CD14-positive monocyte (primary cell): ENCODE measurements at regions not wholly inside any gene's neighbourhood (a gene's known extent, or its start where the extent isn't known, plus 50 kb on each side); places are given as distances from the start of the nearest gene placed in this dataset.
"Not testable (repeated sequence)": the region's sequence is repeated elsewhere in the genome, so short reads cannot be mapped to it uniquely, and the experiment has no call there.

Source experiments
- DNase-seq, 3 donors: peaks; one replicate each; pipeline ENCODE4 v3.0.0-alpha.2; 2011 to 2022
- H2AFZ ChIP-seq: 2 replicates; pipeline ENCODE4 v1.6.0; 2012; ENCODE audit warnings: mild to moderate bottlenecking, low read depth, low read length, inconsistent platforms; ENCODE audit not compliant: insufficient read depth, poor library complexity, severe bottlenecking
- H3K27ac ChIP-seq, 2 donors: 1 replicate in 1 of 2; 2 replicates in 1 of 2; pipeline ENCODE4 v1.5.1; 2012 to 2013; ENCODE audit warnings: low read length in 2 of 2, control low read depth in 1 of 2, inconsistent platforms in 1 of 2, low read depth in 1 of 2, mild to moderate bottlenecking in 1 of 2
- H3K27me3 ChIP-seq, 2 donors: one replicate each; pipeline versions ENCODE4 v1.6.0 to v1.6.1; 2011 to 2013; ENCODE audit warnings: low read length in 2 of 2; ENCODE audit not compliant: control insufficient read depth in 2 of 2, insufficient read depth in 2 of 2
- H3K36me3 ChIP-seq, 2 donors: replicated peaks in 1 of 2; 1 replicate in 1 of 2; 2 replicates in 1 of 2; pipeline versions ENCODE4 v1.5.1 to v1.6.1; 2012 to 2013; ENCODE audit warnings: low read length in 2 of 2, control low read depth in 1 of 2, inconsistent platforms in 1 of 2, mild to moderate bottlenecking in 1 of 2; ENCODE audit not compliant: insufficient read depth in 2 of 2, control insufficient read depth in 1 of 2
- H3K4me1 ChIP-seq, 2 donors: 1 replicate in 1 of 2; 2 replicates in 1 of 2; pipeline versions ENCODE4 v1.5.1 to v1.6.1; 2012 to 2013; ENCODE audit warnings: low read length in 2 of 2, control low read depth in 1 of 2, inconsistent platforms in 1 of 2, mild to moderate bottlenecking in 1 of 2, moderate library complexity in 1 of 2; ENCODE audit not compliant: insufficient read depth in 2 of 2, control insufficient read depth in 1 of 2
- H3K4me2 ChIP-seq: replicated peaks from 2 replicates; pipeline ENCODE3; 2012; ENCODE audit warnings: low read length, moderate library complexity, mild to moderate bottlenecking; ENCODE audit not compliant: poor library complexity, severe bottlenecking; ENCODE audit errors: extremely low read depth
- H3K4me3 ChIP-seq, 3 experiments: fragments of 200-600 bp in 1 of 3; sonication (generic) in 1 of 3; replicated peaks in 1 of 3; 1 replicate in 2 of 3; 2 replicates in 1 of 3; pipeline ENCODE4 v1.5.1; 2011 to 2013; ENCODE audit warnings: low read length in 3 of 3, mild to moderate bottlenecking in 3 of 3, control low read depth in 2 of 3, low read depth in 2 of 3, inconsistent platforms in 1 of 3, moderate library complexity in 1 of 3
- H3K79me2 ChIP-seq: 2 replicates; pipeline ENCODE4 v1.6.0; 2012; ENCODE audit warnings: mild to moderate bottlenecking, control low read depth, inconsistent platforms, low read length, moderate library complexity; ENCODE audit not compliant: insufficient read depth
- H3K9ac ChIP-seq: 2 replicates; pipeline ENCODE4 v1.6.0; 2017; ENCODE audit warnings: low read length, mild to moderate bottlenecking; ENCODE audit not compliant: insufficient read depth, poor library complexity, severe bottlenecking
- H3K9me3 ChIP-seq, 2 donors: replicated peaks in 1 of 2; 1 replicate in 1 of 2; 2 replicates in 1 of 2; pipeline versions ENCODE4 v1.5.1 to v1.6.1; 2012 to 2013; ENCODE audit warnings: low read length in 2 of 2, control low read depth in 1 of 2; ENCODE audit not compliant: control insufficient read depth in 1 of 2, insufficient read depth in 1 of 2
- H4K20me1 ChIP-seq: 2 replicates; pipeline ENCODE4 v1.6.0; 2012; ENCODE audit warnings: mild to moderate bottlenecking, low read length, control low read depth, moderate library complexity; ENCODE audit not compliant: insufficient read depth
- H3K27ac Mint-ChIP-seq, 7 donors: one replicate each; pipeline ENCODE4 v1.8.0; 2020; ENCODE audit warnings: mild to moderate bottlenecking in 7 of 7, mixed read lengths in 7 of 7, moderate library complexity in 6 of 7, inconsistent platforms in 2 of 7
- H3K27me3 Mint-ChIP-seq, 3 donors: one replicate each; pipeline ENCODE4 v1.8.0; 2021 to 2022; ENCODE audit warnings: low read depth in 3 of 3, mild to moderate bottlenecking in 3 of 3, mixed read lengths in 3 of 3, moderate library complexity in 3 of 3, inconsistent platforms in 1 of 3
- H3K36me3 Mint-ChIP-seq, 2 donors: one replicate each; pipeline ENCODE4 v1.8.0; 2020; ENCODE audit warnings: mixed read lengths in 2 of 2, inconsistent platforms in 1 of 2, mild to moderate bottlenecking in 1 of 2
- H3K4me1 Mint-ChIP-seq: one replicate; pipeline ENCODE4 v1.8.0; 2020; ENCODE audit warnings: mild to moderate bottlenecking, mixed read lengths
- H3K4me3 Mint-ChIP-seq, 2 donors: one replicate each; pipeline ENCODE4 v1.8.0; 2020; ENCODE audit warnings: mild to moderate bottlenecking in 2 of 2, mixed read lengths in 2 of 2, moderate library complexity in 1 of 2
- H3K9me3 Mint-ChIP-seq, 7 donors: one replicate each; pipeline ENCODE4 v1.8.0; 2020 to 2022; ENCODE audit warnings: mixed read lengths in 7 of 7, mild to moderate bottlenecking in 6 of 7, moderate library complexity in 6 of 7, inconsistent platforms in 2 of 7
- CTCF ChIP-seq: fragments of 200-600 bp; IDR thresholded peaks from one replicate; pipeline ENCODE4 v1.8.0; 2022; ENCODE audit warnings: antibody characterized with exemption, mild to moderate bottlenecking
- whole genome bisulfite sequencing: methylation state at CpG from one replicate; pipeline ENCODE4 v1.1.5; 2013; ENCODE audit warnings: missing lambda C conversion rate; ENCODE audit not compliant: insufficient coverage; 5-methylcytosine and 5-hydroxymethylcytosine counted together
- intact Hi-C, 2 donors: fragments of 100-400 bp; cut with micrococcal nuclease; formaldehyde crosslinking; loops; one replicate each; pipeline versions ENCODE4 v1.15.0 to v1.15.1; 2023

DNA sequence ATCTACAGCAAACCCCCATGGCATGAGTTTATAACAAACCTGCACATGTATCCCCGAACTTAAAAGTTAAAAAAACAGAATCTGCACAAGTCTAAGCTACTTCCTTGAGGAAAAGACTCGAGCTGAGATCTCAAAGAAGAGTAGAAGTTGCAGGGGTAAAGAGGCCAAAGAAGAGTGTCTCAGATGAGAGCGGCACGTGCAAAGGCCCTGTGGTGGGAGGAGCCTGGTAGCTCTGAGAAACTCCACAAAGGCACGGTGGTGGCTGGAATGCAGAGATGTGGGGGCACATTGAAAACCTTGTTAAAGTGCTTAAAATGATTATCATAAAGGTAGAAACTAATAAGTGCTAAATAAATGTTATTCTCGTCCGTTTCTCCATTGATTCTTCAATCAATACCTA is 103.2 kb upstream of the GRK3 start:
- H3K4me3 ChIP-seq = no peak overlapping the region
- WGBS = 100% methylated on average over 4 of the region's 7 CpGs
- no peak overlapping the region for H2AFZ ChIP-seq
- no peak overlapping the region for H3K27ac ChIP-seq
- Mint-ChIP-seq H3K4me3 (no peak overlapping the region), H3K4me1 (peaks cover 4% of the 10 kb centered on the region), H3K36me3 (peaks cover 54 to 72% of the 10 kb centered on the region in 2 donors), H3K27me3 (no peaks in the 10 kb centered on the region), H3K9me3 (peaks cover 0 to 3% (median 0%) of the 10 kb centered on the region in 7 donors), H3K27ac (peak overlapping the region in 1 of 7 donors; percentile 9)
- H3K79me2 ChIP-seq = no peaks in the 10 kb centered on the region
- H3K4me2 ChIP-seq = no peak overlapping the region
- H3K9ac ChIP-seq = no peak overlapping the region
- H3K27me3 ChIP-seq = no peaks in the 10 kb centered on the region
- H3K9me3 ChIP-seq = no peaks in the 10 kb centered on the region
- H4K20me1 ChIP-seq = peaks cover 13% of the 10 kb centered on the region
- no peak for TF ChIP-seq CTCF
- DNase-seq = no peak
- peaks cover 44 to 66% of the 10 kb centered on the region in 2 donors for H3K36me3 ChIP-seq
- intact Hi-C loops = loop anchor here (5.0 to 10.0 kb wide), 3 partner anchors 71 to 874 kb away; no protein-coding TSS in a partner anchor
- no peaks in the 10 kb centered on the region for H3K4me1 ChIP-seq

DNA sequence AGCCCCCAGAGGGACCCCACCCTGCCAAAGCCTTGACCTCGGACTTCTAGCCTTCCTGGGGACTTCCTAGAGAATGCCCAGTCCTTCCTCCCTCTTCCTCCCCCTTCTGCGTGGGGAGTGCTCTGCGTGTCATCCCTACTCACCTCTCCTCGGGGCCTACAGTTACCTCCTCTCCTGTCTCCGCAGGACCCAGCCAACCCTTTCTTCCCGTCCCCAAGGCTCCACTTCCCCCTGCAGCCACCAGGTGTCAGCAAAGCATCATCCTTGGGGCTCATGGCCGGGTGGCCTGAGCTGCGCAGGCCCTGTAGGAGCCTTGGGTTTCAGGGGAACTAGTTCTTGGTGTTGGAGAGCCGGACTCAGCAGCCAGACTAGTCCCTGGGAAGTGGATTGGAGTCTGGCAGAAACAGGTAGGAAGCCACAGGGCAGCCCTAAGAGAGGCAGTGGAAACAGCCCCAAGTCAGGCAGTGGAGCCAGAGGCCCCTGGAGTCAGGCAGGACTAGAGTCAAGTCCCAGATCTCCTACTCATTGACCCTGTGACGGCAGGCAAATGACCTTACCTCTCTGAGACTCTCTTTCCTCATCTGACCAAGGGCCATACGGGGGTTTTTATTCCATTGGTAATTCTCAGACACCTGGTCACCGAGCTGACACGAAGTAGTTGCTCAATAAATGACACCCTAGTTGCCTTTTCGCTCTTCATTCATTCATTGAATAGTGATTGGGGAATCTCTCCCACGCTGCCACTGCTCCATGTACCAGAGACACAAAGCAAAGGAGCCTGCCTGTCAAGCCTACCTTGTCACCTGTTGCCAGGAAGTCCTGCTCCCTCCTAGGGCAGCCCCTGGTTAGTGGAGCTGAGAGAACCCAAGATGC is 101.8 kb upstream of the GRK3 start:
- not testable (repeated sequence) for H2AFZ ChIP-seq, H3K9me3 ChIP-seq, H3K9ac ChIP-seq, H3K4me2 ChIP-seq, H3K4me3 ChIP-seq, H3K79me2 ChIP-seq, H3K4me3 Mint-ChIP-seq, H3K9me3 Mint-ChIP-seq, H3K4me1 Mint-ChIP-seq, H3K27ac ChIP-seq, H3K4me1 ChIP-seq, H3K27me3 ChIP-seq, H3K27me3 Mint-ChIP-seq
- 13% methylated on average over 7 of the region's 15 CpGs for WGBS
- peaks cover 13% of the 10 kb centered on the region for H4K20me1 ChIP-seq
- H3K27ac Mint-ChIP-seq = peak overlapping the region in 2 of 7 donors; percentile 25 to 72
- peaks cover 48 to 64% of the 10 kb centered on the region in 2 donors for H3K36me3 Mint-ChIP-seq
- intact Hi-C loops = loop anchor here (1.0 to 10.0 kb wide), 5 partner anchors 70 to 872 kb away; no protein-coding TSS in a partner anchor
- TF ChIP-seq CTCF = peak; percentile 96
- H3K36me3 ChIP-seq = peaks cover 38 to 58% of the 10 kb centered on the region in 2 donors
- peak; percentile 64 to 77 (median 74) for DNase-seq

DNA sequence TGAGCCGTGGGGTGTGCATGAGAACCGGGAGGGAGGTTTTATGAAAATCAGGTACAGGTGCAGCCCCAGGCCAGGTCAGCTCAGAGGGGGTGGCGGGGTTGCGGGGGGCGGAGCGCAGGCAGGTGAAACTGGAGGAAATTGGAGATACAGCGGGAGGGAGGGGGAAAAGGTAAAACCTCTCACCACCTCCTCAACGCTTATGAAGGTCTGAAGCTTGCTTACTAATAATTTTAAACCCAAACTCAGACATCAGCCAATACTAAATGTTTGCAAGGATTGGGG is 101.2 kb upstream of the GRK3 start:
- H3K9ac ChIP-seq, H3K4me3 Mint-ChIP-seq, H3K4me2 ChIP-seq, H2AFZ ChIP-seq, H3K9me3 ChIP-seq, H3K27me3 ChIP-seq, H3K27ac ChIP-seq, H3K27ac Mint-ChIP-seq, H3K27me3 Mint-ChIP-seq, H3K4me1 Mint-ChIP-seq, H3K4me3 ChIP-seq, H3K4me1 ChIP-seq, H3K9me3 Mint-ChIP-seq, H3K79me2 ChIP-seq, DNase-seq: not testable (repeated sequence)
- intact Hi-C loops = loop anchor here (2.0 to 10.0 kb wide), 4 partner anchors 69 to 872 kb away; no protein-coding TSS in a partner anchor
- Histone ChIP-seq H4K20me1 (peaks cover 13% of the 10 kb centered on the region), H3K36me3 (peaks cover 36 to 54% of the 10 kb centered on the region in 2 donors)
- WGBS = 78% methylated on average over 2 of the region's 8 CpGs
- H3K36me3 Mint-ChIP-seq = peaks cover 48 to 59% of the 10 kb centered on the region in 2 donors
